Dermis microvascular lymphatic vessel endothelial cell (primary cell): ENCODE measurements at regions not wholly inside any gene's neighbourhood (a gene's known extent, or its start where the extent isn't known, plus 50 kb on each side); places are given as distances from the start of the nearest gene placed in this dataset.

Experiments used
- DNase-seq, 2 donors: peaks; one replicate each; pipeline versions ENCODE4 v3.0.0 to v3.0.0-alpha.2; 2010; ENCODE audit warnings: low read depth in 2 of 2

DNA sequence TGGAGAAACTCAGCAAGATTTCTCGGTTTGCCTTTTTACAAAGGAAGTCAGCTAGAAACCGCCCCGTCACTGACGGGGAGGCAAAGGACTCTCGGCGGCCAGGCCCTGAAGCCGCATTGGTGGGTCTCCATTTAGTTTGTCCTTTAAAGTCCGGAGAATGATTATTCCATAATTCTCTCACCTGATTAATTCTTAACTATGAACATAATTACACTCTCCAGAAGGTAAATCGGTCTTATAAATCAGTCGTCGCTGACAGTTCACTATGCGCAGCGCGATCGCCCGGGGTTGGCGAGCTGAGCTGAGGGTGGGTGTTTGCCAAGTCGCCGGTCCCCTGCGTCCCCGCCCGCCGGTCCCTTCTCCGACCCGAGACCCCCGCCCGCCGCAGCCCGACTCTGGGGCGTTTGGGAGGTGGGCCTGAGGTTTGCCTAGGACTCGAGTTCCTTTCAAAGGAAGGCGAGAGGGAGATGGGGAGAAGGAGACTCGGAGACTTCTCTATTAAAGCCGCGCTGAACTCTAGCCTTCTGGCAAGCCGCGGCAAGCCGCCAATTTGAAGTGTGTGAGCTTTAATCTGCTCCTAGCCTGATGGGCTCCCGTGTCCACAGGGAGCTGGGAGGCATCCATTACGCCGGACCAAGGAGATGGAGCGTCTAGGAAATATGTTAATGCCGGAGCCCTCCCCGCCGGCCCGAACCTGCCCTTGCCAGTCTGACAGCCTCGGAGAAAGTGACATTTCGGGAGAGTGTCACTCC is 392.9 kb downstream of the NOVA1 start:
- DNase-seq, result no peak

DNA sequence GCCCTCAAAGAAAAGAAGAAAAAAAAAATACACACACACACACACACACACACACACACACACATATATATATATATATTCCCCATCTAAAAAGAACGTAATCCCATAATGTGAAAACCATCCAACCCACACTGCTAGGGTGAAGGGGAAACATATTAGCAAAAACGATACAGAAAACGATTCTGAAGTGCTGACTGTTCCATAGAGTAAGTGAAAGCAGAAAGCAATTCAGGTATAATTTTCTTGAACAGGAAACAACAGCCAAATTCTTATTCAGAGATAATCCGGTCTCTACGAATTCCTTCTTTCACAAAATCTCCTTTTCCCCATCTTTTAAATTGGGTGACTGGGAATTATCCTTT is 393.5 kb downstream of the NOVA1 start:
- DNase-seq, result no peak

DNA sequence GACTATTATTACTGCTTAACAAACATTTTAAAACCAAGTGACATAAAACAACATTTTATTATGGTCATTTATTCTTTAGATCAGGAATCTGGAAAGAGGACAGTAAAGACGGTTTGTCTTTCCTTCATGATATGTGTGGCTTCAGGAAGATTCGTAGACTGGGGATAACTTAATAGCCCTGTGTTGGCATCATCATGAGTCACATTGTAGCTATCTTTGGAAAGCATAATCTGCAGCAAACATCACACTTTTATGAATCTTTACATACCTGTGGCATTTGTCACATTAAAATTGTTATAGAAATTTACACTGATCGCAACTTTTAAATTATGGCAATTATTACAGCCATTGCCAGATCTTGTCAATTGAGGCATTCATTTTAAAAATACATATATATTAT is 397.1 kb downstream of the NOVA1 start:
- no peak for DNase-seq

DNA sequence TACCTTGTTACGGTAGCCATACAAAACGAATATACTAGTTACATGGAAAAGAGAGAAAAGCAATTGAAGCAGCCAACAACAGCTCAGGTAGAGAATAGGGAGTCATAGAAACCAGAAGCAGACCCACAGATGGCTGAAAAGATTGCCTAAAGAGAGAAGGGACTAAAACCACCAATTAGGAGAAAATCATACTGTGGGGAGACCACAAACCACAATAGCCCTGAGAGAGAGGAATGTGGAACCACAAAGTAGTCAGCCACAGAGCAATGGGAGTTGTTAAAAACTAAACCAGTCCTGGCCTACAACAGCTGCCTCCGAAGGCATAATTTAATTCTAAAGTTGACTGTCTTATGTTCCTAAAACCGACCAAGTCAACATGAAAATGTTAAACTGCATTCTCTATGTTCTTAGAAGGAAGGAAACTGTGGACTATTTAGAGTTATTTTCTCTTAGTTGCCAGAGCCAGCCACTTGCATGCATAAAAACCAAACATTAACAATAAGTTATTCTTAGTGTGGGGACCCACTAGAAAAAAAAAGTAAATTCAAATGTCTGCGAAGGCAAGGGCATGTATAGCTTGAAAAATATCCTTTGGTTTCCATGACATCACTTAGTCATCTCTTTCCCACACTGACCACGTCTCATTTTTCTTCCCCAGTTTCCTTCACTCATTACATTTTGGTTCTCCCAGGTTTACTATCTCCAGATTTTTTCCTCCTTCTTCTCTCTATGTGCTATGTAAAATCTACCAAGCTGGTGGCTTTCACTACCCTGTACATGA is 398.1 kb downstream of the NOVA1 start:
- no peak for DNase-seq

DNA sequence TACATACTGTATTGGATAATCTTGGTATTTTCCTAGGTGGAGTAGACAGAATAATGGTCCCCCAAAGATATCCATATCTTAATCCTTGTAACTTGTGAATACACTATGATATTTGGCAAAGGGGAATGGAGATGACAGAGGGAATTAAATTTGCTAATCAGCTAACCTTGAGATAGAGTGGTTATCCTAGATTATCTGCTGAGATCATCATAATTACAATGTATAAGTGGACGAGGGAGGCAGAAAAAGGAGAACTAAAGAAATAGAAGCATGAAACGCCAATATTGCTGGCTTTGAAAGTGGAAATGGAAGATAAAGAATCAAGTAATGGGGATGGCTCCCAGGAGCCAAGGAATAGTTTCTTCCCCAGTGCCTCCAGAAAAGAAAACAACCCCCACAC is 398.7 kb downstream of the NOVA1 start:
- DNase-seq, result no peak

DNA sequence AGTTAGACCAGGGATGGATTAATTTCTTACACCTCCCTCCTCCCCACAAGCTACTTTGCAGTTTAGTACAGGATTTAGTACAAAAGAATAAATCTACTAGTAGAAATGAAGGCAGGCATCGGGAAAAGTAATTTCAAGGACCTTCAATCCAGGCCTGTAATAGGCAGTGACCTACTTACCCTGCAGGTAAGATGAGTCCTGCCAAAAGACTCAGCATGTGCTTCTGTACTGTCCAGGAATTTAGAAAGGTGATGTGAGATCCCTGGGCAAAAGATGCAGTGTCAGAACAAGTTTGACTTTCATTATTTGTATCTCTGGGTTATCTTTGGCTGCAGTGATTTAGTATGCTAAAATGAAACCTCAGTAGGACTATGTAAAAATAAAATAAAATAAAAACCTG is 403.0 kb downstream of the NOVA1 start:
- no peak for DNase-seq

DNA sequence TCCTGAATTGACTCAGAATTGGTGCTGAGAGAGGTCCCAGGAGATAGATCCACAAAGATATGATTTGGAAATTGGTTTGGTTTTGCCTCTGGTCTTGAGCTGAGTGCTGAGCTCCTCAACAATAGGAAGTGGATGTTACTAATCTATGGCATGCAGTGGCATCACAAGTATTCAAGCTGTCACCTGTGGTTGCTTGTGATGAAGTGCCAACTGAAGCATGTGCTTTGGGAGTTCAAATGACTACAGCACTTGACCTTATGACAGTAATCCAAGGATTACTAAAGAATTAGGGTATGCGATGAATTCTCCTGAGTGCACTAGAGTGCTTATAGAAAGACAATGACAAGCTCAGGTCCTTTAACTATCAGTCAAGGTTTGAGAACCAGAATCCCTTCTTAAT is 406.2 kb downstream of the NOVA1 start:
- DNase-seq, result no peak

DNA sequence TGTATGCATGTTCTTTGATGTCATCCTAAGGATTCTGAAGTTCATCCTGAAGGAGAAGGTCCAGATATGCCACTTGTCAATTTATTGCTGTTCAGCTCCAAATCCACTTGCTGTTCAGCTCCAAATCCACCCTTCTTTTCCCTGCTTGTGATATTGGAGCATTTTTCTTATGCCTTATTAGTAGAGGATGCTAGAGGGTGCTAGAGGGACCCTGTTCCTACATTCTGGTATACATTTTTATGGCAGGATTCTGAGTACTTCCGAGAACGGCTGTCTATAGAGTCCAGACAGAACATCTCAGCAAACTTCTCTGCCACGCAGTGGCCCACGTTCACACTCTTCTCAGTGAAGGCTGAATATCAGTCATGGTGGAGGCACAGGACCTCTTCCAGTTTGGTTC is 406.7 kb downstream of the NOVA1 start:
- DNase-seq, result no peak

DNA sequence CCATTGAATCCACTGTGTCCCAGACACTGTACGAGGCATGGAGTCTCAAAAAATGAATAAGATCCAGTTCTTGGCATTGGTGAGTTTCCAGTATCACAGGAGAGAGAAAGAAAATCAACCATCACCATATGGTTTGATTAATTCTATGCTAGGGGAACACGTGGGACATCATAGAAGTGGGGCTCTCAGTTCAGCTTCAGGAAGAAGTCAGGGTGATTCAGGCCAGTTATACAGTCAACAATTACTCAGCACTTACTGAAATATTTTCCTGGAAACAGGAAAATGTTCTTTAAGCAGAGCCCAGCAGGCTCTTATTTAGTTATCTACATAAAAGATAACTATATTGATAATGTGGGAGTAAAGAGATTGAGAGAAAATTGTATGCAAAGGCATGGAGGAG is 407.2 kb downstream of the NOVA1 start:
- DNase-seq, result no peak

DNA sequence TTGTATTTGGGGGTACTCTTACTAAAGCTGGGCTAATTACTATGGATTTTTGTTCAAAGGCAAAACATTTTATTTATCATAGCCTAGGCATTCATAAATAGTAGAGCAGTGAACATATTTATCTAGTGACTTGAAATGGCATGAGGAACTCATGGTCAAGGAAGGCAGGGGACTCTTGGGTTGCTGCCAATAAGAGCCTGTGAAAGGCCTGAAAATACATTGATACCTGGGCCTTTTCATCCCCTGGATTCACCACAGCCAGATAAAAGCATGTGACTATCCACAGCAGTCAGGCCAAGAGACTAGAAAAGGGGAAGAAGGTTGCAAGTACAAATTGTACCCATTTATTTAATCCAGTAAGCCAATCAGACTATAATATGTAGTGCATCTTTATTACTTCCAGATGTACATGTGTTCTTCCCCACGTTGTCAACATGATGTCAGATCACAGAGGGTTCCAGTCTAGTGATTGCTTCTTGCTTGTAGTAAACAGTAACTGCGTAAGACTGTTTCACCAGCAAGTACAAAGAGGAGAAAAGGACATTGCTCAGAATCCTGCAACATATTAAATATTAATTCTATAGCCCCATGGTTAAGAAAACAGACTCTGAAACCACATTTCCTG is 409.7 kb downstream of the NOVA1 start:
- no peak for DNase-seq

DNA sequence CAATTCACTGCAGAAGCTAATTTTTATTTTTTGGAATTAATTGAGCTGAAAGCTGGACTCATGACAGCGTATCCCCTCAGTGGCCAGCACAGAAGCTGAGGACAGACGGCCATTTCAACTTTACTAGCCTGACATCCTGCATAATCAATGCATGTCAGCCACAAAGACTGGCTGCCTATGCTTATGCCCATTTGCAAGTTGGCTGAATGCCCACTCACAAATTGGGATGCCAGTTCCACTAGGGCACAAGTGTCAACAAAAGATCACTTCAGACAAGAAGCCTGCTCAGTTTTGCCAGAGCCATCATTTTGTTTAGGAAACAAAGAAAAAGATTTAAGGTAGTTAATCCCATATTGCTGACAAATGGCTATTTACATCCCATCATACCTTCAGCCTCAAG is 417.6 kb downstream of the NOVA1 start:
- no peak for DNase-seq

DNA sequence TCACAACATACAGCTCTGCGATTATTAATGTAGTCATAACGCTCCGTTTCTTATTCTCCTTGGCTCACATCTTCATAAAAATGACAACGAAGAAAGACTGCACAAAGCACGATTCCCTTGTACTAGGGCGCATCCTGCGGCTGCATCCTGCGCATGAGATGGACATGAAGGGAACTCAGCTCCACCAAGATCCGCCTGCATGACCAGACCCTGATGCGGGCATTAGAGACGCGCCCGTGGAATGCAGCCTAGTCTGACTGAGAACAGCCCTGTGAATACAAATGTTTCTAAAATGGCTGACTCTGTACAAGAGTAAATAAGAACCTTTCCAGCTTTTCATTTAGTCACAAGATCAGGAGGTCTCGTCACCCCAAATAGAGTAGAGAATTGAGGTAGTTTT is 422.2 kb downstream of the NOVA1 start:
- no peak for DNase-seq

DNA sequence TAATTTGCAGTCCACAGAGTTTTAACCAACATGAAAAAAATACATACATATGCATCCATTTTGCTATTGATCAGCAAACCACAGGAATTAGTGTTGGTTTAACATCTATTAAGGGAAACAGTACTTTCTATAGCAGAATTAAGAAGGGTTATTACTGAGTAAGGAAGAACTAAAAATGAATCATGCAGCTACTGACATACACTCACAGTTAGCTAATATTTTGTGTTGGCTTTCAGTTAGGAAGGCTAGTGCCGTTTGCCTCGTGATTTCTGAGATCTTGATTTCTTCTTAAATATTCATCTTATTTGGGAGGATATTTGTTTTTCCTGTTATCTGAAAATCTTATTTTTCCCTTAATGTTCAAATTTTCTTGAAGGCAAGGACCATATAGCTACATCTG is 423.4 kb downstream of the NOVA1 start:
- DNase-seq, result no peak

DNA sequence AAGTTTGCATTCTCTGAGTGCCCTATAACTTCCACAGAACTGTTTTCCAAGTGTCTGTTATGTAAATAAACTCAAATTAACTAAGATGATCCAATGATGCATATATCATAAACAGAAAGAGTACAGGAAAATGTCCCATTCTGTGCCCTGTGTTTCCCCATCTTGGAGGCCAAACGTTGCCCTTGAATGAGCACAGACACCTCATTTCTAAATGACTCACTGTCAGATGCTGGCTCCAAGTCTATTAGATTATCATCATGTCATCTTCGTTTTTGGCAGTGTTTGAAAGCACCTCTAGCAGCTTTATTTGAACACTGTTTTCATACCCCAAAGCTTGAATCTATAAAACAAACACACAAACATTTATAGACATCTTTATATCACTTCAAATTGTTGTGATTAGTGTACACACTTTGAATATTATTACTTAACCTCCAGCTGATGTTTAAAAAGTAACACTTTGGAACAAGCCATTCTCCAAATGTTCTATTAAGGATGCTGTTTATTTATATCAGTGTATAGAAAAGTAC is 424.2 kb downstream of the NOVA1 start:
- no peak for DNase-seq

DNA sequence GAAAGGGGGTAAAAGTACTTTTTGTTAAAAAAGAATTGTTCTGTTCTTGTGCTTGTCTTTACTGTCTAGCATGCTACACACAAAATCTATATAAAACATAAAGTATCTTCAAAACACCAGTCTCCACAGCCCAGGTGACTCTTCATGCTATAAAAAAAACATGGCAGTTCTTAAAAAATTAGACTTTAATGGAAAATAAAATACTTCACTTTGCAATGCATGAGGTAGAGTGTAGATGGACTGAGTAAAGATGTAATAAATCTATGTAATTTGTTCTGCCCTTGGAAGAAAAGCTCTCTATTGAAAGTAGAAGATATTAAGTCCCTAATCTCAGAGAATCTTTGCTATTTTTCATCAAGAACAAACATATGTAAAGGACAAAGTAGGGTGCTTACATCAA is 425.4 kb downstream of the NOVA1 start:
- DNase-seq, result no peak

DNA sequence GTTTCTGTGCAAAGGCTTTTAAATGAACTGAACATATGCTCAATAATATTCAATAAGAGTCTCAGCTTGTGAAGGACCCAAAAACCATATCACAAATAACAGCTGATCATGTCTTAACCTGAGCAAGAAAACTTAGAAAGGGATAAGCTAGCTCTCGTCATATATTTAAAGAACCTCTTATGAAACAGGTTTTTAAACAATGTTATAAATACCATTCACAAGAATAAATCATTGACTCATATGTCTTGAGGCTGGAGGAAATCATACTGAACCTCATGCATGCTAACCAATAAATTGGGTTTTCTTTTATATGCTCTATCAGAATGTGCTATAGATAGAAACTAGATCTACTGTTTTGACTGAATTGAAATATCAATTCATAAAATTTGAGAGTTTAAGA is 426.9 kb downstream of the NOVA1 start:
- no peak for DNase-seq

DNA sequence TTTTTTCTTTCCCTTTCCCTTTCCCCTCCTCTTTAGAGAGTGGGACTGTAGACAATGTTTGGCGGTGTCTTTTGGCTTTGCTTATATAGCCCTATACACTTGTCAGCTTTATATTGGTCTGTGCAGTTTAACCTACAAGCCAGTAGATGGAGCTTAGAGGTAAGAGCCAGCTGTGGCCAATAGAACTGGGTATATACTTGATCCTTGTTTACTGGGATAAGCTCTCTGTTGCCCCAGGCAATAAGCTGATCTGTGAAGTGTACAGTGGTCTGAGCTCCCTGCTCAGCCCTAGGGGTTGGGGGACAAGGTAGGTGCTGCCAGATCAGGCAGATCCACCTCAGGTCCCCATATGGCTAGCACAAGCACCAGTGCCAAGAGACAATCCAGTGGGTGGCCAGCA is 434.1 kb downstream of the NOVA1 start:
- DNase-seq, result peak in 1 of 2 donors; percentile 2

DNA sequence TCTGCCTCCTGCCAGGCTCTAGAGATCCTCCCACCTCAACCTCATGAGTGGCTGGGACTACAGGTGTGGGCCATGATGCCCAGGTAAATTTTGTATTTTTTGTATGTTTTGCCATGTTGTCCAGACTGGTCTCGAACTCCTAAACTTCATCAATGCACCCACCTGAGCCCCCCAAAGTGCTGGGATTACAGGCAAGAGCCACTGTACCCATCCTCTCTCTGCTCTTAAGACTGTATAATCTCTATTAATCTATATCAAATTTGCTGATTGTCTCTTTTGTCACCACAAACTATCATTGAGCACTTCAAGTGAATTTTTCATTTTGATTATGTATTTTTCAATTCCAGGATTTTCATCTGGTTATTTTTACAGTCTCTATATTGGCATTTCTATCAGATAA is 440.3 kb downstream of the NOVA1 start:
- DNase-seq, result no peak

DNA sequence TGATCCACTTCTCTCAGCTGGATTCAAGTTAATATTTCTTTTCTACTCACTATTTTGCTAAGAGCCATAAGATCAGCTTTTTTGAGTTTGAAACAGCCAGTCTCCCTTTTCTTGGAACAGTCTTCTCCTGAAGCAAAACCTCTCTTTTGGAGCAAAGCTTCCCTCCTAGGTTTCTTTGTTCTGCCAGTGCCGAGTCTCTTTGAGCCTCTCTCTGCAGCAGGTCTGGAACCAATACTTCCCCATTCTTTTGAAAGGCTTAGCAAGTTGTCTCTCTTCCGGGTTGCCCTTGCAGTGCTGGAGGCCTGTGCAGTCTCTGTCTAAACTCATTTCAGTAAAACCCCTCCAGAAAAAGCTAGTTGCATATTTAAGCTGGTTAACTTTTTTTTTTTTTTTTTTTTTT is 454.8 kb downstream of the NOVA1 start:
- DNase-seq, result no peak

DNA sequence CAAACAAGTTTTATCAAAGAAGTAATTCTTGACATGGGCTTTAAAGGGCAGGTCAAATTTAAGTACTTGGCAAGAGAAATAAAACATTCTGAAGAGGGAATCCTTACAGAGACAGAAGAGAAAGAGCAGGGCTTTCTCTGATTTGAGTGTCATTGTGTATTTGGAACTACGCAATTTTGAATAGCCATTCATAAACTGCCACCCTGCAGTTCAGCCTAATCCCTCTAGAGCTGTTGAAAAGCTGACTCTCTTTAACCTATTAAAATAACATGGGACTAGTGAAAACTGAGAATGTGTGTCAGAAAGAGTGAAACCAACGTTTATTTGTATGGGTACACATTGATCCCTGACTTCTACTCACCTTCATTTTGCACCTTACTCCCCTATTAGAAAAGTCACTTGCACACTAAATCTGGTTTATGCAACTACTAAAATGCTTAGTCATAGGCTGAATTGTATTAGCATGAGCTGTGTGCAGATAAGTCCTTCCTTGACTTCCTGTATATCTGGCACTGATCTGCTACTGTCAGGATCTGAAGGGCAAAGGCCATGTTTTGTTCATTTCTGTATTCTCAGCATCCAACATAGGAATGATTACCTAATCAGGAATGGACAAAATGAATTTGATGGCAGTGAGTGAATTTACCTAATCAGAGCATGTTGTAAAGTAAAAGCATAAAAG is 458.9 kb downstream of the NOVA1 start:
- peak; percentile 64 to 73 for DNase-seq

DNA sequence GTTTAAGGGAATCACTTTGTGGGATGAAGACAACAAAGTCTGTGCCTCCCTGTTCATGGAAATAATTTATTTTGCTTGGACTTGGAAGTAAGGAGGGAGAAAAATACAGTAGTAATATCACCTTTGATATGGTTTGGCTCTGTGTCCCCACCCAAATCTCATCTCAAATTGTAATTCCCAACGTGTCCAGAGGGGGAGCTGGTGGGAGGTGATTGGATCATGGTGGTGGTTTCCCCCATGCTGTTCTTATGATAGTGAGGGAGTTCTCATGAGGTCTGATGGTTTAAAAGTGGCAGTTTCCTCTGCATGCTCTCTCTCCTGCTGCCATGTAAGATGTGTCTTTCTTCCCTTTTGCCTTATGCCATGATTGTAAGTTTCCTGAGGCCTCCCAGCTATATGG is 460.7 kb downstream of the NOVA1 start:
- DNase-seq, result no peak

DNA sequence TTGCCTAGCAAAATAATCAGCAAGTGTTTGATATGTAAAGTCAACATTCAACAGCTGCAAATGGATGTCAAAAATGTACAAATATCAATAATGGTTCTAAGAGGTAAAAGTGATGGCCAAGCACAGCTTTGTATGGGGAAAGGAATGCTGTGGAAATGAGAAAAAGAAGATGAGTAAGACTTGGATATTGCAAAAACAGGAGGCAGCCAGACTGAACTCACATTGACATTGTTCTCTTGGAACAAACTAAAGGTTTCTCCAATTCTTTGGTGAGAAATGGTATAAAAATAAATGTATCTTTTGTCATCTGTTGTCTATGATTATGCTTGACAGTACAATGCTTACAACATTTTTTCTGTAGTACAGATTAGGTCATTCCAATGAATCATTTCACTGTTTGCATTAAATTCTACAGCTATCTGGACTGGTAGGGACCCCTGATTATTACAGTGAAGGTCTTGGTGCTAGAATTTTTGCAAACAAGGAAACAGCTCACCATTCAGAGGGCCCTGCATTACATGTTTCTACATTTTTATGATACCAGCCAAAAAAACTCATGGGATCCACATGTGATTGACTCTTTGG is 465.7 kb downstream of the NOVA1 start:
- DNase-seq, result peak in 1 of 2 donors; percentile 4
